ENCODE measurements at regions not wholly inside any gene's neighbourhood (a gene's known extent, or its start where the extent isn't known, plus 50 kb on each side); places are given as distances from the start of the nearest gene placed in this dataset.

DNA sequence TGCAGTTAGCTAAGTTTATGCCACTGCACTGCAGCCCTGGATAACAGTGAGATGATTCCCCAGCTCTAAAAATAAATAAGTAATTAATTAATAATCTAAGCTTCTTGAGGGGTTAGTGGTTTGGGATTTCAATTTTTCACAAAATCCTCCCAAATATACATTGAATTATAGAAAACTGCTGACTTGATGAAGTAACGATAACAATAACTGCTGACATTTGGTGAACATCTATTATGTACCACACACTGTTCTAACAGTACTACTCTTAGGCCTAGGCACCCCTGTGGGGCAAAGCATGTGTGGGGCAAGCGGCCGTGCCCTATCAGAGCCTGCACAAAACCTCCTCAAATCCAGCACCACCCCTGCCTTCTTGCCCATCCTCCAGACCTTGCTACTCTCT is 245.8 kb upstream of the EPHA4 start:
- no peak for DNase-seq

DNA sequence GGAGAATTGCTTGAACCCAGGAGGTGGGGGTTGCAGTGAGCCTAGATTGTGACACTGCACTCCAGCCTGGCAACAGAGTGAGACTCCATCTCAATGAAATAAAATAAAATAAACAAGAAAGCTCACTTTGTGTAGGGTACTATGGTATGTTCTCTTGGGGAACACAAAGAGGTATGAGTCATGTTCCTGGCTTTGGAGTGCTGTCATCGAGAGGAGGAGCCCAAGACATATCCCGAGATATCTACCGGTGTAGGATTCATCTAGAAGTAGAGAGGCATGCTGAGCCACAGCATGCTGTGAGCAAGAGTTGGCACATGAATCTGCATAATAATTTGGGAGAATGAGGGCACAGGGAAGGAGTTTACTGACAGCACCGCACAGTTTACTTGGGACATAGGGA is 244.9 kb upstream of the EPHA4 start:
- DNase-seq = no peak

DNA sequence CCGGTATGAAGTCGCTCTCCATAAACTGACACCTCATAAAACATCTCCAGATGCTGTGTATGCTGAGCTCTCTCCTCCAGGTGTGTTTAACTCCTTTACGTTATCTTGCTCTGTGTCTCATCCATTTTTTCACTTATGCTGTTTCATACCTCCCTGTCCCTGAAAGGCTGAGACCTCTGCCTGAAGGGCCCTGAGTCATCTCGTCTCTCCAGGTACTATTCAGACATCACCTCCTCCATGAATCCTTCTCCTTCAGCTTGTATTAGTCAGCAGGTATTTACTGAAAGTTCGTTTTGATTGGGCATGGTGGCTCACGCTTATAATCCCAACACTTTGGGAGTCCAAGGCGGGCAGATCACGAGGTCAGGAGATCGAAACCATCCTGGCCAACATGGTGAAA is 244.5 kb upstream of the EPHA4 start:
- DNase-seq = no peak

- no peak for DNase-seq
These were observed 238.5 kb upstream of the EPHA4 start for GRCh38 chr2:221810650-221811049.

GRCh38 chr2:221810245-221810644 is 238.1 kb upstream of the EPHA4 start:
- no peak for DNase-seq

- no peak for DNase-seq
These were observed 236.4 kb upstream of the EPHA4 start for GRCh38 chr2:221808488-221808887.

GRCh38 chr2:221807706-221808105 is 235.6 kb upstream of the EPHA4 start:
- no peak for DNase-seq

- DNase-seq = no peak
These were observed 230.0 kb upstream of the EPHA4 start for GRCh38 chr2:221802089-221802488.

- DNase-seq = no peak
These were observed 220.9 kb upstream of the EPHA4 start for GRCh38 chr2:221792971-221793521.

DNA sequence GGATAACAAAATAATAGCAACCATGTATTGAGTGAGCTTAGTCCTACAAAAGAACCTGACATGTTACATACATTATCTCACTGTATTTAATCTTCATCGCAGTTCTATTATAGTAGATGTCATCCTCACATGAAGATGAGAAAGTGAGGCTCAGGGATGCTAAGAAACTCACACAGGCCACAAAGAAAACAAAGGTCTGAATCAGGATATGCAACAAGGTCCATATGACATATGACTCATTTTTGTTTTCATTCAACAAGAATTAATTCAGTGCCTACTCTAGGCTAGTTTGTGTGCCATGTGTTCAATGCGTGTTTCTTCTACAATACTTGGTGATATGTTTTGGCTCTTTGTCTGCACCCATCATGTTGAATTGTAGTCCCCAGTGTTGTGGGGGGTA is 219.7 kb upstream of the EPHA4 start:
- no peak for DNase-seq

DNA sequence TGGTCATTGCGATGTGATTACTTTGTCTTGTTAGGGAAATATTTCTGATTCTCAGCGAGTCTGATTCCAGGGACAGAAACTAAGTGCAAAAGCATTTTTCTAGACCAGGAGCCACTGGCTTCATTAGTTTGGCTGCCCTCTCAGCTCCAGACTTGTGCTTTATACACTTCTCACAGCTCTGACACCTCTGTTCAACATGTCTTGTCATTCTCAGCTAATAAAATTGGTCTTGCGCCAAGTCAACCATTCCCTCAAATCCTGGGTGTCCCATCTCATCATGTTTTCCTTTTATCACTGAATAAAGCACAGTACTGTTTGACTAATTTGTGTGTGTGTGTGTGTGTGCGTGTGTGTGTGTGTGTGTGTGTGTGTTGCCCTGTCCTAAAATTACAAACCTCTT is 215.5 kb upstream of the EPHA4 start:
- DNase-seq = no peak

DNA sequence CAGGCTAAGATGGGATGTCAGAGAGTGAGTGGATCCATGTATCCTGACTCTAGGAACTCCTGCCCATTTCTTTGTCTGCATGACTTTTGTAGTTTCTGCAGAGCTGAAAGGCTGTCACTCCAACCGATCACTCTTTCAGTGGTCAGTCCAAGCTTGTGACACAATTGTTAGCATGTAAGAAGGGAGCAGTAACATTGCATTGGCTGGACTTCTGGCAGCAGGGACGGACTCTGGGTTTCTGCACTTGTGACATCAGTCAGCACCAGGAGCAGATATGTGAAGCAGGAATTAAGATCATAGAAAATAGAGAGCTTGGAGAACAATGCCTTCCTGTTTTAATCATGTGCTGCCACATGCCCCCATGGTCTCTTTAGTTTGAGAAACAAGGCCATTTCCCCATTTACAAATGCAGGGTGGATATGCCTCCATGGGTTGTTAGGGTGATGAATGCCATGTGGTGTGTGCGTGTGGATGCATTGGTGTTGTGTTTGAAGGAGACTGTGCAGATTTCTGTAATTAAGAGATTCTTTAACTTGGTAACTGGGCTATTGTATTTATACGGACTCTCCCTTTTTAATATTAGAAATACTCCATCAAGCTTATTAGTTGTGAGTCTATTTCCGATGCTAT is 214.3 kb upstream of the EPHA4 start:
- no peak for DNase-seq

DNA sequence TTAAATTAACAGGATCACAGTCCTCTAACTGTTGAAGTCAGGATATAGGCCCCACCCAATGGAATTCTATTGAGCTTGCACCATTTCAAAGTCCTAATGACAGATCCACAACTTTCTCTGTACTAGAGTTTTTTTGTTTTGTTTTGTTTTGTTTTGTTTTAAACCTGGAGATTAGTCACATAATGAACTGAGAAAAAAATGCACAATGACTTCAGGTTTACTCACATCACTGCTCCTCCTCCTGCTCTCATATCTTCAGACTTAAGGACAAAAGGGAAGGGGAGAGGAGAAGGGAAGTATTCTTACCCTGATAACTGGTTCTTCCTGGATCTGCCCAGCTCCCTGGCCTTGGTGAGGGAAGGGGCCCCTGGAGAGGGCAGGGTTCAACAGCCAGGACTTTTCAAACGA is 208.2 kb upstream of the EPHA4 start:
- DNase-seq = peak; percentile 44

DNA sequence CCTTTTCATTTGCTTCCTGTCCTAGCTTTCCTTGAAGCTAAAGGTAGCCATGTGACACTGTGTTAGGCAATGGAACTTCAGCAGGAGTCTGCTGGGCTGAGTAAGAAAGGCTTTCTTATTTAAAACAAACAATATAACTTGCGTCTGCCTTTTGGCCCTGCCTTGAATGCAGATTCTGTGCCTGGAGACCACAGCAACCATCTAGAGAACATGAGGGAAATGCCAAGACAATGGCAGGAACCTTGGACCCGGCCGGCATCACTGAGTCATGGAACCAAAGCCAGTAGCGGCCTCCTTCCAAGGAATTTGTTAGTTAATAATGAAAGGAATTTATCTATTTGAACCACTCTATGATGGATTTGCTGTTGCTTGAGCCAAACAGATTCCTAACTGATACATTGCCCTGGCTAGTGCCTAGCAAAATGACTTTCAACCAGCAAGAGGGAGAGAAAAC is 207.5 kb upstream of the EPHA4 start:
- DNase-seq = peak; percentile 75

DNA sequence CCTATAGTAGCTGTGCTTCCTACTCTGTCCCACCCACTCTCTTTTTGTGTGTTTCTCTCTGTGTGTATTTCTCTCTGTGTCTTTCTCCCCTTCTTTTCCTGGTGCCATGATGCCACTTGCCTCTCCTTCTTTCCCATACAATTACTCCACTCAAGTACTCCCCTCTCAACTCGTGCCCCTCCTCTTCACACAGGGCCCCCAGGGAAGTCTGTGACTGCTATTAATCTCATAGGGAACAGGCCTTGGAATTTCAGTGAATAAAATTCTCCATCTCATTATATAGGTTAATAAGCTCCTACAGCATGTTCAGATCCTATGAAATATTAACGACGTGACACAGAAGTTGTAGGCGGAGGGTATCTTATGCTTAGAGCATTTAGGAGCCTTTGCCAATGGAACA is 205.9 kb upstream of the EPHA4 start:
- no peak for DNase-seq

DNA sequence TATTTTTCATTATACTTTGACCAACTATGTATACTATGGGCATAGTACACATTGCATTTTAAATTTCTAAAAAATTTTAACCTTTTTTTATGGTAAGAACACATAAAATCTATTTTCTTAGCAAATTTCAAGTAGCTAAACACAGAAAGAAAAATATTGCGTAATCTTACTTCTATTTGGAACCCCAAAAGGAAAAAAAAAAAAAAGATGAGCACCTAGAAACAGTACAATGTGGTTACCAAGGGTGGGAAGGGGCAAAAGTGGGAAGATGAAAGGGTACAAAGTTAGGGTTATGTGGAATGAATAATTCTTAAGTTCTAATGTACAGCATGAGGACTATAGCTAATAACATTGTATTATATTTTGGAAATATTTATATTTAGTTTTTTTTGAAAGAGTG is 205.0 kb upstream of the EPHA4 start:
- DNase-seq = no peak

GRCh38 chr2:221775096-221775495 is 203.0 kb upstream of the EPHA4 start:
- DNase-seq = no peak

DNA sequence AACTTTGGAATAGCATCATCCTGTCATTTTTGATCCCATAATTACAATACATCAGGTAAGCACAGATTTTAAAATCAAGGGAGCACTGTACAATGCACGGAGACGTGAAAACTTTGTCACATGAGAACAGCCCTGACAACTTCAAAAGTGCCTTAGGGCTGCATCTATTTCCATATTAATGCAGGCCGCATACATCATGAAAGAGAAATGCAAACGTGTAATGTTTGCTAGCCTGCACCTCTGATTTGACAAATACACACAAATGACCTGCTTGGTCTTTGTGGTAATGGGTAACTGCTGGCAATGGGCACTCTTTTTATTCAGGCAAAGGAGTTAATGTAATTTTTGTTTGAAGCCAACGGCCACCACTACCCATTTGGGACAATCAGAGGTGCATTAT is 202.0 kb upstream of the EPHA4 start:
- DNase-seq = no peak

DNA sequence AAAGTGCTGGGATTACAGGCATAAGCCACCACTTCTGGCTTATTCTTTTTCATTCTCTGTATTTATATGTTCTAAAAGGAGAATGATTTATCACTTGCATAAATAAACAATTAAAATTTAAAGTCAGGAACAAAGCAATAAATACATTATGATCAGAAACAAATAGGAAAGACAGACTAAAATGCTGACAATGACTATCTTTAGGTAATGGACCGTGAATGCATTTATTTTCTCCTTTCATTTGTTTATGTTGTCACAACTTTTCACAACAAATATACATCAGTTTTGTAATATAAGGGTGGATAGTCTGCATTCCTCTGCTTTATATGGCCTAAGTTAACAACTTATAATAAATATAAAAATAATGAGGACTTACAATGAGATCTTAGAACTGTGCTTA is 199.2 kb upstream of the EPHA4 start:
- no peak for DNase-seq

- no peak for DNase-seq
These were observed 195.3 kb upstream of the EPHA4 start for GRCh38 chr2:221767106-221768012.

DNA sequence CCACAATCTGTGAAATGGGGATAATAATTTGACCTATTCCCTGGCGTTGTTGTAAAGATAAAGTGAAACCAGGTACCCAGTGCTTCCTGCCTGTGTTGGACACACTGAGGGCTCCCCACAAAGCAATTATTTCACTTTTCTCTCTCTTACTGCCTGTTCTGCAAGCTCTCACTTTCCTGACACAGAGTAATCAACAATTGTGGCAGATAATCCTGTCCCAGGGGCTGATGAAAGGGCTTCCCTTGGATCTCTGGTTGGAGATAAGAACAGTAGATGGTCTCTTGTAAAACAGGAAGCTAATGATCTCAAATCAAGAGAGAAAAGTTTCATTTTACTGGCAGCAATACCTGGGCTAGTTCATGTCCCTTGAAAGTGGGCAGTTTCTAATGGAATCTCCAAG is 190.4 kb upstream of the EPHA4 start:
- no peak for DNase-seq

GRCh38 chr2:221761260-221761659 is 189.2 kb upstream of the EPHA4 start:
- DNase-seq = no peak

GRCh38 chr2:221758076-221758475 is 186.0 kb upstream of the EPHA4 start:
- DNase-seq = no peak

GRCh38 chr2:221753401-221753800 is 181.3 kb upstream of the EPHA4 start:
- DNase-seq = no peak

Measured in fibroblast of skin of right biceps (primary cell).